Tibial nerve (tissue), 4 donors: ENCODE measurements at regions not wholly inside any gene's neighbourhood (a gene's known extent, or its start where the extent isn't known, plus 50 kb on each side); places are given as distances from the start of the nearest gene placed in this dataset.

Experiments
- CTCF ChIP-seq, 5 experiments: fragments of 200-600 bp in 3 of 5; fragments of 450-650 bp in 2 of 5; sonication (generic) in 3 of 5; IDR thresholded peaks; one replicate each; pipeline ENCODE4 v1.5.1; 2016 to 2019; ENCODE audit warnings: antibody characterized with exemption in 5 of 5, mild to moderate bottlenecking in 3 of 5, moderate library complexity in 2 of 5
- EP300 ChIP-seq, 2 donors: sonication (generic); formaldehyde crosslinking; IDR thresholded peaks; one replicate each; pipeline ENCODE4 v1.6.1; 2017; ENCODE audit warnings: antibody characterized with exemption in 2 of 2, mild to moderate bottlenecking in 1 of 2
- POLR2A ChIP-seq, 2 donors: fragments of 450-650 bp; IDR thresholded peaks; one replicate each; pipeline ENCODE4 v1.6.1; 2017; ENCODE audit warnings: antibody characterized with exemption in 2 of 2, mild to moderate bottlenecking in 2 of 2, moderate library complexity in 2 of 2

- no peak for TF ChIP-seq CTCF (IDR thresholded peaks at IDR 0.05)
- no peak for TF ChIP-seq EP300 (IDR thresholded peaks at IDR 0.05)
- TF ChIP-seq POLR2A (IDR thresholded peaks at IDR 0.05) = no peak
Measured at GRCh38 chr17:71158437-71158836, 962.4 kb upstream of the SOX9 start.
